ENCODE measurements at regions not wholly inside any gene's neighbourhood (a gene's known extent, or its start where the extent isn't known, plus 50 kb on each side); places are given as distances from the start of the nearest gene placed in this dataset.

DNA sequence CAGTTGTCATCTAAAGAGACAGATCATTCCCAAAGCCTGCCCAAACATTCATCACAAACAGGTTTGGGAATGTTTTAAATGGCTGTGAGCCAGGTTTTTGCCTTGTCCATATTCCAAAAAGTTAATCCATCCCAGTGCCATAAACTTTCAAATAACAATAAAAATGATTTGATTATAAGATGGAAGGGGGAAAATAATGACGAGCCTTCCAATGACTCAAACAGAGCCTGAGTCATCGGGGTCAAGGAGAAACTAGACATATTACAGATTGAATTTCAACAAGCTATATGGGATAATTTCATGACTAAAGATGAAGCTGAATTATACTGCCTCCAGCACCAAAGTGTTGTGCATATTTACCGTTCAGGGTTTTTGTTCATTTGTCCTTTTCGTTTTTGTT is 195.8 kb upstream of the PKN2 start:
- TF ChIP-seq, protein P1, sequence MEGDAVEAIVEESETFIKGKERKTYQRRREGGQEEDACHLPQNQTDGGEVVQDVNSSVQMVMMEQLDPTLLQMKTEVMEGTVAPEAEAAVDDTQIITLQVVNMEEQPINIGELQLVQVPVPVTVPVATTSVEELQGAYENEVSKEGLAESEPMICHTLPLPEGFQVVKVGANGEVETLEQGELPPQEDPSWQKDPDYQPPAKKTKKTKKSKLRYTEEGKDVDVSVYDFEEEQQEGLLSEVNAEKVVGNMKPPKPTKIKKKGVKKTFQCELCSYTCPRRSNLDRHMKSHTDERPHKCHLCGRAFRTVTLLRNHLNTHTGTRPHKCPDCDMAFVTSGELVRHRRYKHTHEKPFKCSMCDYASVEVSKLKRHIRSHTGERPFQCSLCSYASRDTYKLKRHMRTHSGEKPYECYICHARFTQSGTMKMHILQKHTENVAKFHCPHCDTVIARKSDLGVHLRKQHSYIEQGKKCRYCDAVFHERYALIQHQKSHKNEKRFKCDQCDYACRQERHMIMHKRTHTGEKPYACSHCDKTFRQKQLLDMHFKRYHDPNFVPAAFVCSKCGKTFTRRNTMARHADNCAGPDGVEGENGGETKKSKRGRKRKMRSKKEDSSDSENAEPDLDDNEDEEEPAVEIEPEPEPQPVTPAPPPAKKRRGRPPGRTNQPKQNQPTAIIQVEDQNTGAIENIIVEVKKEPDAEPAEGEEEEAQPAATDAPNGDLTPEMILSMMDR (IDR thresholded peaks at IDR 0.05): no peak

DNA sequence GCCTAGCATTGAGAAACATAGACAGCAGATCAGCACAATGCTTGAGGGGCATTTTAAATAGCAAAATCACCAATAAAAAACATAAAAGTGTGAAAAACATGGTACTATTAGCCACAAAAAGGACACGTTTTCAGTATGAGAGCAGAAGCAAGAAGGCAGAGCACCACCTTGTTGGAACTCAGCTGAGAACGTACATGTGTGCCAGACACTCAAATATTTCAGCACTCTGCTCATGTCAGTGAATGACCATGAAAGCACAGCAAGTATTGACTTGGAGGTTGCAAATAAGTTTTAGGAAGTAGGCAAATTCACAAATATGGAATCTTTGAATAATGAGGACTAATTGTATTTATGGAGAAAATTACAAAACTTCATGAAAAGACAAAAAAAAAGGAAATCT is 193.4 kb upstream of the PKN2 start:
- TF ChIP-seq, protein P1 (IDR thresholded peaks at IDR 0.05): no peak

DNA sequence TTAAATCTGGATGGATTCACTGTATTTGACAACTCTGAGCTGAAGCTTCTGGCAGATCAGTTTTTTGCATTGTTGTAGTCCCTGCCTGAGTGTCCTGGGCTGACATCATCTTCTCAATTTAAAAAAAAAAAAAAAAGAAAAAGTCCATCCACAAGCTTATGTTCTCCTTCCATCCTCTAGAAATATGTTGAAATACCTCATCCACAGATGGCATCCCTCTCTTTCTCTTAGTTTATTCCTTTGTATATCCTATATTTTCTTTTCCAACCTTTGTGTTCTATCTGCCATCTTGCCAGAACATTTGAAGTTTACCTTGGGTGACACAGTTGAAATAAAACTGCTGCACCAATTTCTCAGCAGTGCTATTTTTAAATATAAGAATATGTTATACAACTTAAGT is 184.4 kb upstream of the PKN2 start:
- TF ChIP-seq, protein P1 (IDR thresholded peaks at IDR 0.05): no peak

DNA sequence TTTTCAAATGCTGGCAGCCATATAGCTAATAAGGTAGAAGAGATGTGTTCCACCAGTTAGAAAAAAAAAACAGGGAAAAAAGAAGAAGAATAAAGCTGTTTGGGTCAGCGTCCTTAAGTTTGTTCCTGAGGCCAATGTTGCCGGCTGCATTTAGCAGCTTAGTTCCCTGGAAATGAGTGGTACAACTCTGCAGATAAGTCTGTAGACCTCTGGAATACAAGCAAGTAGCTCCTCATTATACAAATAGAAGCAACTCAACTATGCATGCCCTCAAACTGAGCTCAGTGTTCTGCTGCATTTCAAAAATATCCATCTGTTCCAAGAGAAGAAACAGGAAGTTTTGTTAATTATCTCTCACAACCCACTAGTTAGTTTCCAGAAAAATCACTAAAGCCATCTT is 181.2 kb upstream of the PKN2 start:
- TF ChIP-seq, protein P1 (IDR thresholded peaks at IDR 0.05): no peak

DNA sequence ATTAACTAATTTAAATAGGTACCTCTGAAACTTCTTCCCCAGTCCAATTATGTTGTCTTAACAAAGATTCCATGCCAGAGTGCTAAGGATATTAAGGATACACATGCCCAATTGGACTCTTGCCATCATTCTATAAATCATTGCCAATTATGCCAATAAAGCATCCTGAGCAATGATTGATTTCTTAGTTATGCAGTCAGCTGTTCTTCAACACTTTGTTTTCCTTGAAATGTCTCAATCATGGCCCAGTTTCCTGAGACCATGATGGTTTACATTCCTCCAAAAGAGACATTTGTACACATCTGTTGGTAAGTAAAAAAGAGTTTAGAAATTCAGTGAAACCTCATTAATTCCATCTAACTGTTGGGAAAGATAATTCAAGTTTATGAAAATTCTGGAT is 180.4 kb upstream of the PKN2 start:
- TF ChIP-seq, protein P1 (IDR thresholded peaks at IDR 0.05): no peak

DNA sequence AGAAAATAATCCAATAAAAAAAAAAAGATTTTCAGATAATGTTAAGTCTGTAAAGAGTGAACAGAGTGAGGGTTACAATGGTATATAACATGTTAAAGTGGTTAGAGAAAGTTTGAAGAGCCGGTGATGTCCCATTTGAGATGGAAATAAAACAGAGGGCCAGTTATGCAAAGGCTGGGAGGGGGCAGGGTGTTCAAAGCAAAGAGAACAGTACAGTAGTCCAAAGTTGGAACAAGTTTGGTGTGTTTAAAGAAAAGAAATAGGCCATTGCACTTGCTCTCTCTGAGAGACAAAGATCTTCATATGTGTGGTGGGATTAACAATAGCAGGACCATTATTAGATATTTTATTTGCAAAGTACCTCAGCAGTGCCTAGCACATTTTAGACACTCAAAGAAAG is 179.5 kb upstream of the PKN2 start:
- TF ChIP-seq, protein P1 (IDR thresholded peaks at IDR 0.05): no peak

DNA sequence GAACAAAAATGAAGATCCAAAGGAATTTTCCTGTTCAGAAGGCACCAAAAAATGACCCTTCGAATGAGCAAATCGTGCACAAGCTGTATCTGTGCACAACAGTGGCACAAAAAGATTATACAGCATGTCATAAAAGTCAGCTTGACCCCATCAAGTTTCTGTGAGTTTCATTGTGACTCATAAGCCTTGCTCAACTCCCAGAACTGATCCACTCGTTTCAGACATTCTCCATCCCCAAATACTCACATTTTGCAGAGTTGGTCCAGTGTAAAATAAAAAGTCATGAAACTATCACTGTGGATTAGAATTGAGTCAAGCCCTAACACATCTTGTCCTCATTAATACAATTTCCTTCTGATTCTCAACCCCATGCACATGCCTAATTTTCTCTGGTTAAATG is 174.7 kb upstream of the PKN2 start:
- TF ChIP-seq, protein P1 (IDR thresholded peaks at IDR 0.05): no peak

DNA sequence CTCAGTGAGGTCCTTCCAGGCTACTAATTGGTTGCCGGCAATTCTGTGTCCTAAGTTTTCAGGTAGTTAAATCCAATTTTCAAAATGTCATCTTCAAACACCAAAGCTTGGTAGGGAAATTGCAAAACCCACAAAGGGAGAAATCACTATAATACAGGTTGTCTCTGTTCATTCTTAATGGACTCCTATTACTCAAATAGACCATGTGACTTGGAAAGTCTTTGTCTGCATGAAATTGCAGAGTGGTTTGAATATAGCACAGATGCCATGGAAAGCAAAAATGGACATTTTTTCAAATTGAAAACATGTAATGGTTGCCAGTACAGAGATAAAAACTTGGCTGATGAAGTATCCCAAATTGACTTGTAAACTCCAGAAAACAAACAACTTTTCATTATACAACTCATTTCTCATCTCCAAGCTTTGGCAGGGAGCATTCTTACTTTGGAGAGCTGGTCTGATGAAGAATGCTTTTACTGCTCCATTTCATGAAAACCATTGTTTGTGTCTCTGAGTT is 169.5 kb upstream of the PKN2 start:
- TF ChIP-seq, protein P1 (IDR thresholded peaks at IDR 0.05): no peak
